Body of pancreas (tissue), 4 donors: ENCODE measurements at regions not wholly inside any gene's neighbourhood (a gene's known extent, or its start where the extent isn't known, plus 50 kb on each side); places are given as distances from the start of the nearest gene placed in this dataset.

ENCODE experiments used
- ATAC-seq: fragments of 150-250 bp; one replicate; pipeline ENCODE4 v1.9.1; 2016
- DNase-seq, 4 donors: peaks; one replicate each; pipeline ENCODE4 v3.0.0-alpha.2; 2019
- H3K27ac ChIP-seq, 4 donors: fragments of 200-600 bp; sonication (generic); 1 replicate in 3 of 4; 2 replicates in 1 of 4; pipeline versions ENCODE4 v1.5.1 to v1.6.1; 2016 to 2019; ENCODE audit warnings: mild to moderate bottlenecking in 1 of 4, mixed read lengths in 1 of 4, moderate library complexity in 1 of 4
- H3K27me3 ChIP-seq, 2 donors: fragments of 200-600 bp; sonication (generic); one replicate each; pipeline ENCODE4 v1.6.0; 2016; ENCODE audit warnings: mild to moderate bottlenecking in 1 of 2
- H3K36me3 ChIP-seq, 2 donors: fragments of 200-600 bp; sonication (generic); replicated peaks in 1 of 2; 2 replicates each; pipeline ENCODE4 v1.5.1; 2016; ENCODE audit warnings: low read depth in 2 of 2; ENCODE audit not compliant: insufficient read depth in 1 of 2
- H3K4me1 ChIP-seq: fragments of 200-600 bp; sonication (generic); one replicate; pipeline ENCODE4 v1.6.0; 2016
- H3K4me3 ChIP-seq, 2 donors: fragments of 200-600 bp; sonication (generic); 1 replicate in 1 of 2; 2 replicates in 1 of 2; pipeline ENCODE4 v1.5.1; 2016 to 2019
- H3K9me3 ChIP-seq, 3 donors: fragments of 200-600 bp; sonication (generic); 1 replicate in 2 of 3; 2 replicates in 1 of 3; pipeline ENCODE4 v1.5.1; 2016
- CTCF ChIP-seq, 7 experiments: fragments of 450-650 bp in 4 of 7; fragments of 200-600 bp in 3 of 7; sonication (generic) in 3 of 7; IDR thresholded peaks; one replicate each; pipeline ENCODE4 v1.5.1; 2016 to 2019; ENCODE audit warnings: antibody characterized with exemption in 7 of 7
- POLR2A ChIP-seq, 3 donors: fragments of 450-650 bp; IDR thresholded peaks; one replicate each; pipeline ENCODE4 v1.6.1; 2016; ENCODE audit warnings: antibody characterized with exemption in 3 of 3, mild to moderate bottlenecking in 2 of 3
- WGBS, 2 donors: methylation state at CpG; one replicate each; pipeline ENCODE4 v1.1.5; 2017; 5-methylcytosine and 5-hydroxymethylcytosine counted together
- intact Hi-C: fragments of 100-400 bp; cut with DNase I; formaldehyde crosslinking; loops from one replicate; pipeline ENCODE4 v1.15.1; 2023

GRCh38 chr7:132666071-132666773 is 90.0 kb upstream of the PLXNA4 start:
- Histone ChIP-seq H3K27ac (peak overlapping the region in 2 of 4 donors; percentile 18 to 57), H3K27me3 (no peaks in the 10 kb centered on the region), H3K4me1 (no peaks in the 10 kb centered on the region), H3K9me3 (no peaks in the 10 kb centered on the region), H3K36me3 (no peaks in the 10 kb centered on the region), H3K4me3 (no peak overlapping the region)
- WGBS, 2 donors, result 67 to 75% methylated on average over 3 of the region's 3 CpGs
- ATAC-seq (peak; percentile 40), DNase-seq (no peak)
- intact Hi-C loops, result no loop called here
- TF ChIP-seq CTCF (IDR thresholded peaks at IDR 0.05), result no peak
- TF ChIP-seq POLR2A (IDR thresholded peaks at IDR 0.05), result no peak

- H3K27me3 ChIP-seq, result no peaks in the 10 kb centered on the region
- H3K4me1 ChIP-seq, result no peaks in the 10 kb centered on the region
- DNase-seq, result no peak
- ATAC-seq, result no peak
- 61 to 71% methylated on average over 9 of the region's 9 CpGs for WGBS, 2 donors
- no peak overlapping the region for H3K27ac ChIP-seq
- H3K4me3 ChIP-seq, result no peak overlapping the region
- H3K9me3 ChIP-seq, result no peaks in the 10 kb centered on the region
- H3K36me3 ChIP-seq, result no peaks in the 10 kb centered on the region
- intact Hi-C loops, result no loop called here
- TF ChIP-seq POLR2A (IDR thresholded peaks at IDR 0.05) (no peak), CTCF (IDR thresholded peaks at IDR 0.05) (peak in 4 of 7 experiments; percentile 9 to 19 (median 18))
Measured at GRCh38 chr7:132656846-132657776, 80.8 kb upstream of the PLXNA4 start.

GRCh38 chr7:132656341-132656740 is 80.1 kb upstream of the PLXNA4 start:
- H3K27ac ChIP-seq, result no peak overlapping the region
- intact Hi-C loops, result no loop called here
- ATAC-seq, result no peak
- no peak overlapping the region for H3K4me3 ChIP-seq
- WGBS, 2 donors, result 90 to 100% methylated on average over 3 of the region's 3 CpGs
- H3K9me3 ChIP-seq, result no peaks in the 10 kb centered on the region
- H3K27me3 ChIP-seq, result no peaks in the 10 kb centered on the region
- DNase-seq, result no peak
- H3K36me3 ChIP-seq, result no peaks in the 10 kb centered on the region
- TF ChIP-seq POLR2A (IDR thresholded peaks at IDR 0.05) (no peak), CTCF (IDR thresholded peaks at IDR 0.05) (no peak)
- no peaks in the 10 kb centered on the region for H3K4me1 ChIP-seq

GRCh38 chr7:132655131-132655727 is 79.0 kb upstream of the PLXNA4 start:
- H3K27ac ChIP-seq, result peak overlapping the region in 2 of 4 donors; percentile 9 to 17
- intact Hi-C loops, result no loop called here
- no peak for ATAC-seq
- no peaks in the 10 kb centered on the region for H3K36me3 ChIP-seq
- DNase-seq, result peak; percentile 14 to 59 (median 24)
- no peaks in the 10 kb centered on the region for H3K27me3 ChIP-seq
- 5 to 12% methylated on average over 13 of the region's 13 CpGs for WGBS, 2 donors
- TF ChIP-seq POLR2A (IDR thresholded peaks at IDR 0.05) (no peak), CTCF (IDR thresholded peaks at IDR 0.05) (no peak)
- H3K4me1 ChIP-seq, result no peaks in the 10 kb centered on the region
- no peak overlapping the region for H3K4me3 ChIP-seq
- no peaks in the 10 kb centered on the region for H3K9me3 ChIP-seq
